ENCODE measurements at regions not wholly inside any gene's neighbourhood (a gene's known extent, or its start where the extent isn't known, plus 50 kb on each side); places are given as distances from the start of the nearest gene placed in this dataset.
"Not testable (repeated sequence)": the region's sequence is repeated elsewhere in the genome, so short reads cannot be mapped to it uniquely, and the experiment has no call there.

DNA sequence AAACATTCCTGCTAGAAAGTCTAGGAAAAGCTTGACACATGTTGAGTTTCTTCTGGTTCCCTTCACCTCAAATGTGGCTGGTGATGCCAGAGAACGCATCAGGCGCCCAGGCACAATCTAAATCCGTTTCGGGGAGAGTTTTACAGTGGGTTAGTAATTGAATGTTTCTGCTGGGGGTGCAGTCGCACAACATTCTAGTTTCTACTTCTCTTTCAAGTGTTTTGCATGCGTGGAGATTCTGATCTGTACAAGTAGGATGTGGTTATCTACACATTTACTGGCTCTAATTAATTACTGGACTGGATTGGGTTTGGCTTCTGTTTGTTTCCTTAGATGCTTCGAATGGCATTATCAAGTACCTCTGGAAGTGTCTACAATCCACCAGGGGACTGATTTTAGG lies 173.8 kb downstream of the TMEM26 start:
- DNase-seq (ENCODE audit: extremely low read depth, low read depth, low spot score): no peak

DNA sequence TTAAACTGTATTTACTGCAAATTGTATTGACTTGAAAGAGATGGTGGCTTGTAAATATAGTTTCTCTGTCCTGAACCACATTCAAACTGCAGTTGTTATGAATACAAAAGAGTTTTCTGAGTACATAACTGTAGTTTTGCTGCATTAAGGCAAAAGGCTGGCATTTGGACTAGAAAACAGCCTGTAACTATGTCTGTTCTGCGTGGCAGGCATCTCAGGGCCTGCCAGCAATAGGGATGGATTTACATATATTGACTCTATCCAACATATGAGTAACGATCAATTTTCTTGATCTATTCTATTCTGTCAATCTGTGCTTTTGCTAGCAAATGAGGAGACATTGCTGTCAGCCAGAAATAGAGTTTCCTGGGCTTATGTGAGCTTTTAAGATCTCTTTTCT lies 174.6 kb downstream of the TMEM26 start:
- no peak for DNase-seq (ENCODE audit: extremely low read depth, low read depth, low spot score)

DNA sequence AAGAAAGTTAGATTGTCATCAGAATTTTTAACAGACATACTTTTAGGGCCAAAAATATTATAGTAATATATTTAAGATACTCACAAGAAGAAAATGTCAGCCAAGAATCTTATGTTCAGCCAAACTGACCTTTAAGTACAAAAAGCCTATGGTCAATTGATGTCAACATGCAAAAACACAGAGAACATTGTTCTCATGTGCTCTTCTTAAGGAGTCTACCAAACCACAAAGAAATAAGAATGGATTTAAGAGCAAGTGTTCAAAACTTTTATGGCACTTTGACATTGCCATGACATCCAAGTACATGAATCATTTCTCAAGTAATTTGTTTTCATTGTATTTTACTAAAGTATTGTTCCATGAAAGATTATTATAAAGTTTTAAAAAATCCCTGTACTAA lies 180.4 kb downstream of the TMEM26 start:
- DNase-seq (ENCODE audit: extremely low read depth, low read depth, low spot score): no peak

DNA sequence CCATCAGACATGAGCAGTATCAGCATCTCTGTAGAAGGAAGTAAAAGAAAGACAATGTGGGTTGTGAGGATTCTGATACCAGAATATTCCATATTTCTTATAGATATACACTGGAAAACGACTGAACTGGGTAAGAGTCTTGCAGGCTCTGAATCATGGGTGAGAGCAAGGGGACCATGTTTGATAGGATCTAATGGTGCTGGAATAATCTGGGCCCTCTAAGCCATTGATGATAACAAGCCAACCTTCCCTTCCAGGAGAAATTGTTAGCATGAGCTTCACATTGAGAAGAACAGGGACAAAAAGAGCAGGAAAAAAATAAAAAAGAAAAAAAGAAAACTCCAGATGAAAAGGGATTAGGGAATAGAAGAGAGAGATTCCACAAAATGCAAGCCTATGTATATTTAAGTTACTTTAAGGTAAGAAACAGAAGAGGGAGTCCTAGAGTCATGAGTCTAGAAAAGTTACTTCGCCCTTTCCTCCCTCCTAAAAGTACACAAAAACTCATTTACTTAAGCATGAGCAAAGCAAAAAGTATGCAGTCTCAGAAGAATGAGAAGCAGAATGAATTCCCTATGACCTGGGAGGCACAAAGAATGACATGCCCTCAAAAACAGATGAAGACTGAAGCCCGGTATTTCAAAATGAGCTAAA lies 181.9 kb downstream of the TMEM26 start:
- DNase-seq (ENCODE audit: extremely low read depth, low read depth, low spot score): no peak

DNA sequence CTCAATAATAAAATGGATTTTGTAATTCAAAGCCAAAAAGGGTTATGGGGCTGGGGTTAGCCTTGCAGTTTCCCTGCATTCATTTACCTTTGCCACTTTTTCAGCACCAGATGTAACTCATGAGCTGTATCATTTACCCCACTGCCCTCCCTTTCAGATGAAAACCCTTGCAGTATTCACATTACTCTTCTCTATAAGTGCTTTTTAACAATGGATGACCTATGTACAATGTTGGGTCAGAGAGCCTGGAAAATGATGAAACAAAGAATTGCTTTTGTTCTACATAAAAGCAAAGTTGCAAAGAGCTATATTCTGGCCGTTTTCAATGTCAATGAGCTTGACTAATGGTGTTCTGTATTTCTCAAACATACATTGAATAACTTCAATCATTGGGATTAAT lies 189.7 kb downstream of the TMEM26 start:
- no peak for DNase-seq (ENCODE audit: extremely low read depth, low read depth, low spot score)

DNA sequence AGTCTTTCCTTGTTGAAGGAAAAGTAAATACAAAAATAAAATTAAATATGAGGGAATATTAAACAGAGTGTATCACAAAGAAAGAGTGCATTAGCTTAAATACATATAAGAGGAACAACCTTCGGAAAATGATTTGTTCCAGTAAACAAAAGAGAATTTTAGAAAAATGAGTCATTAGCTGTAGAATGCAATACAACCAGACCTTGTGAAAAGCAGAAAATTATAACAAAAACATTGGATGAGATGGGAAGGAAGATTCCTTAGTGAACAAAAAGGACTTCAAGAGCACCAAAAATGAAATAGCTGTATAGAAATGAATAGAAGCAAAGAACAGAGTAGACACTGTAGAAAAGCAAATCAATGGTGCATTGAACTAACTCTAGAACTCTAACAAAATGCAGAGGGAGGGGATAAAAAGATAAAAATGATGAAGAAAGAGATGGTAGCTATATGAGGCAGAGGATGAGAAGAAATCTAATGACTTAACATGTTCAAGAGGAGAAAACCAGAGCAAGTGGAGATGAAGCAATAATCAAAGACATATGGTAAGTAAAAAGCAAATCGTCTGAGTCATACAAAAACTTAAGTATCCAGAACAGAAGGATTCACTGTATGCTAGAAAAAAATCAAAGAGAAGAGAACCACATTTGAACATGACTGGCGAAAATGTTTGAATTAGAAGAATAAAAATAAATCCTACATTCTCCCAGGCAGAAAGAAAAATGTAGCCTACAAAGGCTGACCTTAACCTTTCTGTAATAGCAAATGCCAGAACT lies 190.5 kb downstream of the TMEM26 start:
- DNase-seq (ENCODE audit: extremely low read depth, low read depth, low spot score): no peak

DNA sequence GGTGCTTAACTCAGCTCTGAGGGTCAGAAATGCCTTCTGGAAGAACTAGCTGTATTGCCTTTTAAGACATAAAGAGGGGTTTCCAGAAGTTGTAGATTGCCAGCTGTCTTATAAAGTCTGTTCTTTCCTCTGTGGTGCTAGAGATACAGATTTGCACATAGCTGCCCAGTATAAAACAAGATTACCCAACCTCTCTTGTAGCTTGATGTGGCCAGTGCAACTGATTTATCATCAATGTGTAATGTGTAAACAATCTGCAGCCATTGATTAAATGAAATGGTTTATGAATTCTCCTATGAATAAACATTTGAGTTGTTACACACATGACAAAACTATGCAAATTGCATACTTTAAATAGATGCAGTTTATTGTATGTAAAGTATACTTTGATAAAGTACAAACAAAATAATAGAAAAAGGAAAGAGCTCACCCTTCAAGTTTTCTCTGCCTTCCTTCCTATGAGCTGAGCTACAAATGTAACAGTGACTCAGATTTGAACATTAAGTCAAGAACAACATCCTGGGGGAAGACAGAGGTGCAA lies 195.2 kb downstream of the TMEM26 start:
- DNase-seq (ENCODE audit: extremely low read depth, low read depth, low spot score): no peak

DNA sequence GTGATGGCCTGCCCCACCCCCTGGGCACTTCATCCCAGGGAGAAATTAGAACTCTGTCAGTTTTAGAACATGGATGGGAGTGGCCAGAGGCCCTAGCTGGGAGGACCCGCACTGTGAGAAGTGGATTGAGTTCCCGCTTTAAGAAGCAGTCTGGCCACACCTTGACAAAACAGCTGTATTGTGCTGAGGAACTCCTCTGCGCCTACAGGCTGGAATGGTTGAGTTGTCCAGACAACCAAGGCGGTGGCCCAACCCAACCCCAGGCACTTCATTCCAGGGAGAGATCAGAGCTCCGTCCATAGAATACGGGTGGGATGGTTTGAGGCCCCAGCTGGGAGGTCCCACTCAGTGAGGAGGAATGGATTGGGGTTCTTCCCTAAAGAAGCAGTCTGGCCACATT lies 196.0 kb downstream of the TMEM26 start:
- DNase-seq (ENCODE audit: extremely low read depth, low read depth, low spot score): no peak

DNA sequence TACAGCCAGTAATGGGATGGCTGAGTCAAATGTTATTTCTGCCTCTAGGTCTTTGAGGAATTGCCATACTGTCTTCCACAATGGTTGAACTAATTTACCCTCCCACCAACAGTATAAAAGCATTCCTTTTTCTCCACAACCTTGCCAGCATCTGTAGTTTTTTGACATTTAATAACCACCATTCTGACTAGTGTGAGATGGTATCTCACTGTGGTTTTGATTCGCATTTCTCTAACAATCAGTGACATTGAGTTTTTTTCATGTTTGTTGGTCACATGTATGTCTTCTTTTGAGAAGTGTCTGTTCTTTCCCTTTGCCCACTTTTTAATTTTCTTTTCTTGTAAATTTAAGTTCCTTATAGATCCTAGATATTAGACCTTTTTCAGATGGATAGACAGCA lies 200.9 kb downstream of the TMEM26 start:
- not testable (repeated sequence) for DNase-seq (ENCODE audit: extremely low read depth, low read depth, low spot score)

DNA sequence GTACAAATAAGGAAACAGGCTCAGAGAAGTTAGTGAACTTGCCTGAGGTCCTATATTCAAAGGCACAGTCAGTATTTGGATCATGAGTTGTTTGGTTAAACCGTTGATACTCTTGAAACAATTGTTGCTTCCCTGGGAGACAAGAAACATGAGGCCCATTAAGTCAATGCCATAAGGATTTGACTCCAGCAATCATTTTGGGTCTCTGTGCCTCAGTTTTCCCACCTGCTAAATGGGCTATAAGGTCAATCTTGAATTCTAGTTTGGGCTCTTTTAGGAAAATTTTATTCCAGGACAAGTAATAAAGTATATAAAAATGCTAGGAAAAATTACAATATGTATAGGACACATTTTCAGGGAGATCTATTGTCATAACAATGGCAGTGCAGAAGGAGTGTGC lies 202.1 kb downstream of the TMEM26 start:
- no peak for DNase-seq (ENCODE audit: extremely low read depth, low read depth, low spot score)

DNA sequence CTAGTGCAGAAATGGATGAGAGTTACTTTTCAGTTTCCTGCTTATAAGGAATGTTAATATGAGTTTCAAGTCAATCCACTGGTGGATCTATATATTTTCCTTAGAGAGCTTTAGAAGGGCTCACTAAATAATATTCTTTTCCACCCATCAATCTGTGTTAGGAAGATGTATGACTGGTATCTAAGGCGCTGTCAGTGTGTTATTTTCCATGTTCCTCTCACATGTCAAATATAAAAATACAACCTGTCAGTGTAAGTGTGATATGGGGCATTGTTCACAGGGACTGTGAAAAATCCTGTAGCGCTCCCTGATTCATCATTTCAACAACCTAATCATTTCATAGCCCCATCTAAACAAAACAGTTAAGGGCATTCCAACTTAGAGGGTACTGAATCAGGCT lies 203.1 kb downstream of the TMEM26 start:
- no peak for DNase-seq (ENCODE audit: extremely low read depth, low read depth, low spot score)

DNA sequence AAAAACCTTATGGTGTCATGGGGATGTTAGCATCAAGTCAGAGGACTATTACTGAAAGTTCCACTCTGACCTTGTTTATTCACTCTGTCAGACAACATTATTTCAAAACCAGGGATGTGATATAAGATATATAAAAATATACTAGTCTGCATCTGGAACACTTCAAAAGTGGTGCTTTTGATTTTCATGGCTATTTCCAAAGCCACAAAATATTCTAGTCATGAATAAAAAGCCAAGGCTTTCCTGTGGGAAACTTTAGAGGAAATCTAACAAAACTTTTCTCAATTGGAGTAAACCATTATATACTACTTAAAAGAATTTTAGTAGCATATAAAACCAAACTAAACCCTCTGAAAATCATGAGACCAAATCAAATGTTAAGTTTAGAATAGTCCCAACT lies 205.2 kb downstream of the TMEM26 start:
- no peak for DNase-seq (ENCODE audit: extremely low read depth, low read depth, low spot score)

DNA sequence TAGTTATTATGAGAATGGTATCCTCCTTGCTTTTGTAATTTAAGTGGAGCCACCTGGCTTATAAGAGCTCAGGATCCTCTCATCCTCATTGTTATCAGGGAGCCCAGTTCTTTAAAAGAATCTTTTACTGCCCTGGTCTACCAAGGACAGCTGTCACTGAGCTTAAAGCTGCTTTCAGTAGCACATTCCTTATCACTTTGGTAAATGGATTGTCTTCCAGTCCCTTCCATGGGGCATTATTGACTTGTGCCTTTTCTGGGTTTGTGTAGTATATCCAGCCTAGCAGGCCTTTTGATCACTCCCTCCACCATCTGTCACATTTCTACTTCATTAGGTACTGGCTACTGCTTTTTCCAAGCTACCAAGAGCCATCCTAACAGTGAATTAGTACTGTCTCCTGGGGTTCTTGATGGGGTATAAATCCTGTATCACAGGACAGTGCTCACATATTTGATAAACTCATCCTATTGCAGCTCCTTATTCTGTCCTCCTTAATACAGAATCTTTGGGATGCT lies 208.9 kb downstream of the TMEM26 start:
- DNase-seq (ENCODE audit: extremely low read depth, low read depth, low spot score): no peak

DNA sequence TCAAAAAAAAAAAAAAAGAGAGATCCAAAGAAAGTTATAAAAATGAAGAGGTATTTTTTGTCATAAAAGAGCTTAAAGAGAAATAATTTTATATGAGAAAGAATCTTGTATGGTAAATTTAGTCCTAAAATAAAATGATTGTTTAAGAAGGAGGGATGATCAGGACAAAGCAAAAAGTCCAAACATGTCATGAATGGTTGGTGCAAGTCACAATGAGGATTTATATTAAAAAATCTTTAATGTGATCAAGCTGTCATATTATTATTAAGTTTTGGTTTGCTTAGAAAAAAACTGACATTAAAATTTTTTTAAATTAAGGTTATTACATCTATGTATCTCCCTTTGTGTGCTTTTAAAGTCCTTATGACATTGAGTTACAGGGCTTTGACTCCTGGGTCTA lies 220.4 kb downstream of the TMEM26 start:
- no peak for DNase-seq (ENCODE audit: extremely low read depth, low read depth, low spot score)

DNA sequence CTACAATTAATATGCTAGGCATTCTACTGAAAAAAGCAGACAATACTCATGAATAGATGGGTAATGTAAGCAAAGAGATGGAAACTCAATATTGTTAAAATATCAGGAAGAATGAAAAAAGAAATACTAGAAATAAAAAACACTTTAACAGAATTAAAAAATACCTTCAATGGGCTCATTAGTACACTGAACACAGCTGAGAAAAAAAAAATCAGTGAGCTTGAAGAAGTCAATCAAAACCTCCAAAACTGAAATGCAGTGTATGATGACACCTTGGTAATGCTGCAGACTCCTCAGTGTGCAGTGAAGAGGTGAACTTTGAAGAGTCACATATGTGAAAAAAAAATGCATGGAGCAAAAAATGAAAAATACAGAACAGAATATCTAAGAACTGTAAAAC lies 227.2 kb downstream of the TMEM26 start:
- no peak for DNase-seq (ENCODE audit: extremely low read depth, low read depth, low spot score)

DNA sequence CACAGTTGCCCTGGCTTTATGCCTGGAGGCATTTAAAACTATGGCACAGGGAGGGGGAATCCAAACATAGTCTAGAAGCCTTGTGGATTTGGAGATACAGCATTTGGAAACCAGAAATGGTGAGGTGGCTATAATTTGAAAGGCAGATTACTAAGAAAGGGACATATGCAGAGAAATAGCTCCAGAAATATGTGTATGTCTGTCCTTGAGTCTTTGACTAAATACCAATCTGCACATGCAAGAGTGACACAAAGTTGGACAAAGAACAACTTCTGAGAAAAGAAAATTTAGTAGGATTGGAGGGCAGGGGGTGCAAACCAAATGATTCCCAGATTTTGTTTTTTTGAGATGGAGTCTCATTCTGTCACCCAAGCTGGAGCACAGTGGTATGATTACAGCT lies 229.6 kb downstream of the TMEM26 start:
- no peak for DNase-seq (ENCODE audit: extremely low read depth, low read depth, low spot score)

DNA sequence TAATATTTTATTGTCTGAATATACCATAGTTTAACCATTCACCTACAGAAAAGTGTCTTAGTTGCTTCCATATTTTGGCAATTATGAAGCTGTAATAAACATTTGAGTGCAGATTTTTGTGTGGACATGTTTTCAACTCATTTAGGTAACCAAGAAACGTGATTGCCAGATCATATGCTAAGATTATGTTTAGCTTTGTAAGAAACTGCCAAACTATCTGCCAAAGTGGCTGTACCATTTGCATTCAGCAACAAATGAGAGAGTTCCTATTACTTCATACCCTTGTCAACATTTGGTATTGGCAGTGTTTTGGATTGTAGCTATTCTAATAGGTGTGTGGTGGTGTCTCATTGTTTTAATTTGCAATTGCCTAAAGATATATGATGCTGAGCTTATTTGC lies 233.5 kb downstream of the TMEM26 start:
- DNase-seq (ENCODE audit: extremely low read depth, low read depth, low spot score): no peak

DNA sequence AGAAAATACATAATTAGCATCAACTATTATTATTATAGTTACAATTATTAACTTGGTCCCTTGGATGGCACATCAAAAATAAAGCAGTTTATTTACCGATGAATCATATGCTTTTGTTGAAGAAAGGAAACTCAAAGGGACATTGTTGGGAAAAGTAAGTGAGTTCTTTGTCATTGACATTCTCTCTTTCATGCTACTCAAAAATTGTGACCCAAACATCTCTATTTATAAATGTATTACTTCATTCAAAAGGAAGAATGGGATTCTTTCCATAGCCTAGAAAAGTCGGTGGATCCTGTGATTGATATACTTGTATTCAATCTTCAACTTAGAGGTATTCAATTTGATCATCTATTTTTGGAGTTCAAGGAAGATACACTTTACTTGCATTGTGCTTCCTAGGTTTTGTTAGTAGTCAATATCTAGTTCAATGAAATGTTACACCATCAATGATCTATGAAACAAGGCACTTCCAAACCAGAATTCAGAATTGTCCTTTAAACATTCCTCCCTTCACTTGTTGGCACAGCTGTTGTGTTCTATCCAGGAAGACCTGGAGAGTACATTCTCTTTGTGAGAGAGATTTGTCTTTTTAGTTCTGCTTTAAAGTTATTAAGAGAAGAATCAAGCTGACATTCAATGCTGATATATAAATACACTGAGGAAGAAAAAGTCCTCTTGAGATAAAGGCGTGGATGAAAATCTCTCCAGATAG lies 235.2 kb downstream of the TMEM26 start:
- no peak for DNase-seq (ENCODE audit: extremely low read depth, low read depth, low spot score)

DNA sequence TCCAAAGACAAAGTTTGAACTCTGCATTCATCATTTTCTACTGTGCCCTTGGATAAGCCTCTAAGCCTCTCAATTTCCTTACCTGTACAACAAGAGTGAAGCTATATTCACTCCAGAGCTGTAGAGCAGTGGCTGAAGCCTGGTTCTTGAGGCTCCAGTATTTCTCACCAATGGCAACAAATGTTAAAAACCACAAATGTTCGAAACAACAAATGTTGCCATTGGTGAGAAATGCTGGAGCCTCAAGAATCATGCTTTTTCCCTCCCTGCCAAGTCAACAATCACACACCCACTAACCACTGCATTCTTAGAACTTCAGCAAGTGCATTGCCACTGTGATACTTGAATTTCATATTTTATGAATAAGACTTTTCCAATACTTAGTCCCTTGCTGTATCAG lies 237.9 kb downstream of the TMEM26 start:
- no peak for DNase-seq (ENCODE audit: extremely low read depth, low read depth, low spot score)

DNA sequence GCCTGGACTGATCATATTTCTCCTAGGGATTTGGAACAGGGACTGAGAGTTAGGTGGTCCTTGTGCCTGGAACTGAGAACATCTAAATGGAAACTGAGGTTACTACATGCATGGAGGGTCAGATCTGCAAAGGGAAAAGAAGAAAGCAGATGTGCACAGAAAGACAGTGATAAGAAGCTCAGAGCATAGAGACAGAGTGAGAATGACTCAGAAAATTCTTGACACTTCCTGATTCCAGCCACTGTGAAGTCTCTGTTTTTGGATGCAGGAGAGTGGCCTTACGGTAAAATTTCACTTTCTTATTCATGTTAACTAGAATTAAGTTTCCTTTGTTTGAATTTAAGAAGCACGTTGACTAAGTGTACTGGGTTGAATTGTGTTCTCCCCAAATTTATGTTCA lies 241.7 kb downstream of the TMEM26 start:
- no peak for DNase-seq (ENCODE audit: extremely low read depth, low read depth, low spot score)

DNA sequence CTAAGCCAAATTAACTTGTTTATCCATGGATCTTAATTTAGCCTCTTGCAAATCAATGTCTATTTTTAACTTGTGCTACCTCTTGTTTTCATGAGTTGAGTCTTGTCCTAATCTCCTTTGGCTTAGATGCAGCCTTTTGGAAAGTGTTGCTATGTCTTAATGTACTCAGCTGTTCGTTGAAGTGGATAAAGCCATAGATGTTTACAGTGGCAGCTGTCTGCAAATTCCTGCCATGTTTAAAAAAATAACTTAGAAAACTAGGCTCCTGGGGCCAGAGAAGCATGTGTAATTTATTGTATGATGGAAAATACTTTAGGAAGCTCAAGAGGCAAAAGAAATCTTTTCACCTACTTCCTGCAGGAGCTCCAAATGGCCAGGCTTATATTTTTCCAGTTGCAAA lies 253.1 kb upstream of the RHOBTB1 start:
- no peak for DNase-seq (ENCODE audit: extremely low read depth, low read depth, low spot score)

DNA sequence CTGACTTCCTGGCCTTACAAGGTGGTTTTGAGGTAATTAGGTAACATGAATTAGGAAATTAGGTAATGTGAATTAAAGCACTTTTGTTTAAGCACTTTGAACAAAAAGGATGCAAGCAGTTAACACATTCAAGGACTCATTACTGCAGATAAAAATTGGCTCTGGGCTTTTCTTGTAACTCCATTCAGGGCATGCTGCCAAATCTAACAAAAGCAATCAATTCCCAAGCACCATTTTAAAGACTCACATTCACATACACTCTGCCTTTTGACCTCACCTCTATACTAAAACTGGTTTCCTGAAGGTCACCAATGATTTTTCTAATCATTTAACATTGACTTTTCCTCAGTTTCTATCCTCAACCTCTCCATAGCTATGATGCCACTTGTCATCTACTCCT lies 251.2 kb upstream of the RHOBTB1 start:
- no peak for DNase-seq (ENCODE audit: extremely low read depth, low read depth, low spot score)
